Trophoblast cell (in vitro differentiated cells and primary cell): ENCODE measurements at regions not wholly inside any gene's neighbourhood (a gene's known extent, or its start where the extent isn't known, plus 50 kb on each side); places are given as distances from the start of the nearest gene placed in this dataset.

Experiments
- DNase-seq, 2 donors: peaks; one replicate each; pipeline ENCODE4 v3.0.0-alpha.2; 2016
- H2AFZ ChIP-seq: 2 replicates; pipeline ENCODE4 v1.6.1; 2013; ENCODE audit warnings: low read length, moderate library complexity, mild to moderate bottlenecking; ENCODE audit not compliant: insufficient read depth, poor library complexity
- H2AK5ac ChIP-seq: 2 replicates; pipeline ENCODE4 v1.6.1; 2013; ENCODE audit warnings: mild to moderate bottlenecking, low read length
- H2BK120ac ChIP-seq: 2 replicates; pipeline ENCODE4 v1.6.1; 2013; ENCODE audit warnings: low read length, mild to moderate bottlenecking, moderate library complexity; ENCODE audit not compliant: insufficient read depth, poor library complexity
- H2BK12ac ChIP-seq: 2 replicates; pipeline ENCODE4 v1.6.1; 2013; ENCODE audit warnings: mild to moderate bottlenecking, low read length, moderate library complexity
- H2BK5ac ChIP-seq: 2 replicates; pipeline ENCODE4 v1.6.1; 2013; ENCODE audit warnings: low read length, low read depth, moderate library complexity, mild to moderate bottlenecking; ENCODE audit not compliant: poor library complexity
- H3K14ac ChIP-seq: 2 replicates; pipeline ENCODE4 v1.6.1; 2013; ENCODE audit warnings: mild to moderate bottlenecking, low read length
- H3K18ac ChIP-seq: 2 replicates; pipeline ENCODE4 v1.6.1; 2013; ENCODE audit warnings: mild to moderate bottlenecking, low read length
- H3K23ac ChIP-seq: 2 replicates; pipeline ENCODE4 v1.6.1; 2013; ENCODE audit warnings: low read length
- H3K27ac ChIP-seq: 2 replicates; pipeline ENCODE4 v1.5.1; 2013; ENCODE audit warnings: low read depth, mild to moderate bottlenecking, inconsistent platforms, low read length, moderate library complexity
- H3K27me3 ChIP-seq: 2 replicates; pipeline ENCODE4 v1.6.1; 2013; ENCODE audit warnings: inconsistent platforms, mild to moderate bottlenecking, low read length, moderate library complexity; ENCODE audit not compliant: insufficient read depth
- H3K36me3 ChIP-seq, 2 experiments: 1 replicate in 1 of 2; 2 replicates in 1 of 2; pipeline ENCODE4 v1.6.1; 2013; ENCODE audit warnings: low read length in 2 of 2, mild to moderate bottlenecking in 2 of 2, moderate library complexity in 1 of 2; ENCODE audit not compliant: insufficient read depth in 2 of 2, control insufficient read depth in 1 of 2
- H3K4ac ChIP-seq: 2 replicates; pipeline ENCODE4 v1.6.1; 2013; ENCODE audit warnings: low read depth, mild to moderate bottlenecking, low read length, moderate library complexity
- H3K4me1 ChIP-seq, 2 experiments: 1 replicate in 1 of 2; 2 replicates in 1 of 2; pipeline ENCODE4 v1.6.1; 2013; ENCODE audit warnings: low read length in 2 of 2, mild to moderate bottlenecking in 2 of 2, moderate library complexity in 1 of 2; ENCODE audit not compliant: insufficient read depth in 2 of 2, control insufficient read depth in 1 of 2
- H3K4me2 ChIP-seq: 2 replicates; pipeline ENCODE4 v1.6.1; 2013; ENCODE audit warnings: inconsistent platforms, mild to moderate bottlenecking, low read length, moderate library complexity
- H3K4me3 ChIP-seq: 2 replicates; pipeline ENCODE4 v1.5.1; 2013; ENCODE audit warnings: mild to moderate bottlenecking, low read depth, low read length, inconsistent platforms
- H3K79me1 ChIP-seq: one replicate; pipeline ENCODE4 v1.6.1; 2013; ENCODE audit warnings: low read length
- H3K79me2 ChIP-seq: 2 replicates; pipeline ENCODE4 v1.6.1; 2013; ENCODE audit warnings: low read length, mild to moderate bottlenecking; ENCODE audit not compliant: control insufficient read depth, insufficient read depth, poor library complexity
- H3K9ac ChIP-seq: 2 replicates; pipeline ENCODE4 v1.6.1; 2013; ENCODE audit warnings: mild to moderate bottlenecking, low read length
- H3K9me3 ChIP-seq: 2 replicates; pipeline ENCODE4 v1.6.1; 2013; ENCODE audit warnings: low read depth, mild to moderate bottlenecking, control low read depth, inconsistent platforms, low read length; ENCODE audit not compliant: insufficient read depth
- H4K12ac ChIP-seq: 2 replicates; pipeline ENCODE4 v1.6.1; 2013; ENCODE audit warnings: low read depth, mild to moderate bottlenecking, low read length, moderate library complexity
- H4K8ac ChIP-seq: 2 replicates; pipeline ENCODE4 v1.6.1; 2013; ENCODE audit warnings: low read depth, mild to moderate bottlenecking, low read length, moderate library complexity
- H4K91ac ChIP-seq: one replicate; pipeline ENCODE4 v1.6.1; 2013; ENCODE audit warnings: low read depth, mild to moderate bottlenecking, low read length, moderate library complexity
- WGBS: extraction: QIAGEN DNeasy Blood & Tissue Kit; methylation state at CpG from one replicate; pipeline ENCODE4 v1.1.7; 2013; ENCODE audit warnings: missing lambda C conversion rate; ENCODE audit not compliant: insufficient read length, insufficient coverage; ENCODE audit errors: extremely low coverage; 5-methylcytosine and 5-hydroxymethylcytosine counted together

DNA sequence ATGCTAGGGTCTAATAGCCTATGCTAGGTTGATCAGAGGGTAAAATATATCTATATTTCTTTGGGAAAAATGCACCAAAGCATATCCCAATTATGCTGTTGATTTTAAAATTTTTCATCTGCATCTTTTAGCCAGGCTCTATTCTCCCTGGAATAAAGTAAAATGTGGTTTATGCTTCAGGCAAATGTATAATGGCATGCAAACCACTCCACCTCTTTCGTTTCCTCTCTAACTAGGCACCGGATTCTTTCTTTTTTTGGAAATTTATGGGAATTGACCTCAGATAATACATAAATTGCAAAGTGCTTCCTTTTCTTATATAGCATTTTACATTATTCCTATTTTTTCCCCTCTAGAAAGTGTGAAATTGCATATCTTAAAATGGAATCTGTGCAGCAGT is 386.5 kb downstream of the OLFM4 start:
- Histone ChIP-seq H3K27me3 (no peaks in the 10 kb centered on the region), H3K9me3 (no peaks in the 10 kb centered on the region), H3K18ac (no peak overlapping the region), H3K9ac (no peak overlapping the region), H2BK12ac (no peak overlapping the region), H4K91ac (no peak overlapping the region), H3K36me3 (no peaks in the 10 kb centered on the region), H4K12ac (no peak overlapping the region), H3K4me2 (no peak overlapping the region), H2AK5ac (no peak overlapping the region), H2AFZ (no peak overlapping the region), H4K8ac (no peak overlapping the region), H3K79me2 (no peaks in the 10 kb centered on the region), H3K27ac (no peak overlapping the region), H3K4ac (no peak overlapping the region), H2BK120ac (no peak overlapping the region), H3K4me1 (no peaks in the 10 kb centered on the region), H3K14ac (no peak overlapping the region), H2BK5ac (no peak overlapping the region), H3K23ac (no peak overlapping the region), H3K4me3 (no peak overlapping the region), H3K79me1 (no peaks in the 10 kb centered on the region)
- WGBS = no CpG with 5 or more reads among the region's 2 CpGs
- no peak for DNase-seq

DNA sequence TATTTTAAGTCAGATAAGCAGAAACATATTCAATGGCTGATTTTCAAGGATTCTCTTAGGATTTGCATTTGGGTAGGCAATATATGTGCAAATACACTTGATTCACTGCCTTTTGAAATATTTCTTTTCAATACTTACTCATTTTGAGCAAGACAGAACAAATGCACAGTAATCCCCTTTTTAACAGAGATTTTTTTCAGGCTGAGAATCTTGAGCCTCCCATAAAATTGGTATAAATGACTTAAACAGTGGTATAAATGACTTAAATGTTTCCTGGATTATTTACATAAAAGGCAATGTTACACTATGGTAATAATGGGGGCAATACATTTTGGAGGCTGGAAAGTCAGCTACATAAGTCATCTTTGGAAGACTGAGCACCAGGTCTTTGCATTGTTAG is 389.0 kb downstream of the OLFM4 start:
- Histone ChIP-seq H4K12ac (no peak overlapping the region), H3K79me1 (no peaks in the 10 kb centered on the region), H3K4me2 (no peak overlapping the region), H4K8ac (no peak overlapping the region), H3K27me3 (no peaks in the 10 kb centered on the region), H3K9me3 (no peaks in the 10 kb centered on the region), H4K91ac (no peak overlapping the region), H3K23ac (no peak overlapping the region), H2AFZ (no peak overlapping the region), H3K36me3 (no peaks in the 10 kb centered on the region), H2AK5ac (no peak overlapping the region), H2BK120ac (no peak overlapping the region), H2BK12ac (no peak overlapping the region), H3K4me3 (no peak overlapping the region), H3K14ac (no peak overlapping the region), H3K9ac (no peak overlapping the region), H3K79me2 (no peaks in the 10 kb centered on the region), H2BK5ac (no peak overlapping the region), H3K4me1 (no peaks in the 10 kb centered on the region), H3K4ac (no peak overlapping the region), H3K18ac (no peak overlapping the region), H3K27ac (no peak overlapping the region)
- no peak for DNase-seq

DNA sequence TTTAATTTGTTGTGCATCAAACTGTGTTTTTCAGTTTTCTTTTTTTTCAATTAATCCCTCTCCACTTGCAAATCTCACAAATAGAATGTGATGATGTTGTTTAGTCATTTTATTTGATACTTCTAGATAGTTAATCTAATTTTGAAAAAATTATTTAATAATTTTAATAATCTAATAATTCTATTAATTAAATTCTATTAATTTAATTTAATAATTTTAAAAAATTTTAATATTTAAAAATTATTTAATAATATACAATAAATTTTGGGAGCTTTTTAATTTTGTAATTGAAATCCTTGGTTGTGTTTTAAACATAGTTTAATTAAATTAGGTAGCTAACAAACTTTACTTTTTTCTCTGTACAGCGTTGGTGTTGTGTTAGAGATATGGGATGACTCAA is 393.8 kb downstream of the OLFM4 start:
- H3K79me1 ChIP-seq = no peaks in the 10 kb centered on the region
- H3K36me3 ChIP-seq = no peaks in the 10 kb centered on the region
- no peak overlapping the region for H3K4ac ChIP-seq
- no peak overlapping the region for H2AFZ ChIP-seq
- no peak overlapping the region for H3K4me3 ChIP-seq
- H2BK12ac ChIP-seq = no peak overlapping the region
- no peak overlapping the region for H2AK5ac ChIP-seq
- no peak overlapping the region for H4K12ac ChIP-seq
- no peak for DNase-seq
- no peak overlapping the region for H3K9ac ChIP-seq
- H4K8ac ChIP-seq = no peak overlapping the region
- no peaks in the 10 kb centered on the region for H3K27me3 ChIP-seq
- H3K23ac ChIP-seq = no peak overlapping the region
- no peak overlapping the region for H3K18ac ChIP-seq
- H3K79me2 ChIP-seq = no peaks in the 10 kb centered on the region
- H3K4me1 ChIP-seq = no peaks in the 10 kb centered on the region
- no peak overlapping the region for H3K14ac ChIP-seq
- H2BK120ac ChIP-seq = no peak overlapping the region
- no peak overlapping the region for H3K4me2 ChIP-seq
- H3K9me3 ChIP-seq = no peaks in the 10 kb centered on the region
- WGBS = no CpG with 5 or more reads among the region's 1 CpG
- no peak overlapping the region for H4K91ac ChIP-seq
- H3K27ac ChIP-seq = no peak overlapping the region
- H2BK5ac ChIP-seq = no peak overlapping the region

DNA sequence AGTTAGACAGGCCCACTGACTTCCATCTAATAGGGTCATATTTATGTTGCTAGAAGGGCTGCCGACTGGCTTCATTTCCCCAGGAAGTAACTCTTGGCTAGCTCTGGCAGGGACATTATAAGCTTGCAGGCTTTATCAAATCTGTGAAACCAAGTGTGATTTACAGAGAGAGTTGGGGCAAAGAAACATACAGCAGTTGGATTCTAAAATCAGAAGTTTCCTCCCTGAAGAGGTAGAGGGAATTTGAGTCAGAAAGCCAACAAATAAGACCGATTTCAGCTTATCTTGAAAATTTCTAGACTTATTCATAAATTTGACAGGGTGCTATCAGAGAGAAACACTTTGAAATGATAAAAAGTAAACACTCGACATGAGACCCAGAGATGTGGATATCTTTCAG is 407.8 kb downstream of the OLFM4 start:
- Histone ChIP-seq H3K36me3 (no peaks in the 10 kb centered on the region), H2AFZ (no peak overlapping the region), H3K9me3 (peaks cover 3% of the 10 kb centered on the region), H3K4me1 (no peaks in the 10 kb centered on the region), H3K9ac (no peak overlapping the region), H2BK12ac (no peak overlapping the region), H4K12ac (no peak overlapping the region), H3K4ac (no peak overlapping the region), H3K27me3 (no peaks in the 10 kb centered on the region), H4K91ac (no peak overlapping the region), H2BK5ac (no peak overlapping the region), H3K79me2 (no peaks in the 10 kb centered on the region), H3K14ac (no peak overlapping the region), H2AK5ac (no peak overlapping the region), H3K18ac (no peak overlapping the region), H2BK120ac (no peak overlapping the region), H4K8ac (no peak overlapping the region), H3K79me1 (no peaks in the 10 kb centered on the region), H3K4me2 (no peak overlapping the region), H3K27ac (no peak overlapping the region), H3K4me3 (no peak overlapping the region), H3K23ac (no peak overlapping the region)
- no peak for DNase-seq
- no CpG with 5 or more reads among the region's 3 CpGs for WGBS
